ENCODE measurements at regions not wholly inside any gene's neighbourhood (a gene's known extent, or its start where the extent isn't known, plus 50 kb on each side); places are given as distances from the start of the nearest gene placed in this dataset.
"Not testable (repeated sequence)": the region's sequence is repeated elsewhere in the genome, so short reads cannot be mapped to it uniquely, and the experiment has no call there.

- not testable (repeated sequence) for DNase-seq
Observed at GRCh38 chr2:89326455-89326854, 635.0 kb downstream of the RPIA start.

- DNase-seq = not testable (repeated sequence)
Observed at GRCh38 chr2:89328790-89329189, 637.3 kb downstream of the RPIA start.

All from bone marrow (tissue), 2 donors.